GM12878 (cell line): ENCODE measurements at regions not wholly inside any gene's neighbourhood (a gene's known extent, or its start where the extent isn't known, plus 50 kb on each side); places are given as distances from the start of the nearest gene placed in this dataset.

Experiments used
- ATAC-seq: fragments of 200-7000 bp; cut with Tn5 transposase; 3 replicates; pipeline ENCODE4 v1.9.1; 2020; ENCODE audit warnings: mild to moderate bottlenecking, moderate library complexity
- BruUV-seq: library from RNA; stranded (reverse); fragments of 400-500 nt; replicated peaks from 2 replicates; lab custom pipeline; 2021; lab: Mats Ljungman, UMichigan
- CTCF ChIA-PET: fragments of 300-600 bp; sonication (Branson Sonifier 250); formaldehyde crosslinking; extraction: SDS; loops from one replicate; lab custom pipeline; 2021; ENCODE audit warnings: inconsistent platforms; lab: Yijun Ruan, JAX
- POLR2A ChIA-PET: fragments of 350-600 bp; formaldehyde crosslinking; extraction: SDS; loops from one replicate; lab custom pipeline; 2021; ENCODE audit warnings: inconsistent platforms; lab: Charles Lee
- RAD21 ChIA-PET: fragments of 300-600 bp; sonication (Branson Sonifier 250); formaldehyde crosslinking; loops from one replicate; lab custom pipeline; 2023; ENCODE audit warnings: antibody characterized with exemption; ENCODE audit not compliant: unreplicated experiment; lab: Charles Lee
- SMC1A ChIA-PET: fragments of 300-600 bp; sonication (Branson Sonifier 250); formaldehyde crosslinking; loops from one replicate; lab custom pipeline; 2023; ENCODE audit not compliant: unreplicated experiment, uncharacterized antibody; lab: Charles Lee
- DNase-seq: peaks from one replicate; pipeline ENCODE4 v3.0.0-alpha.2; 2011; ENCODE audit warnings: low read depth, low spot score
- FAIRE-seq: peaks from 3 replicates; lab custom pipeline; 2011; peaks lifted over from hg19 to GRCh38; lab: Jason Lieb, UNC
- H2AFZ ChIP-seq: 2 replicates; pipeline ENCODE4 v1.6.0; 2011; ENCODE audit warnings: low read depth, low read length, control low read depth; ENCODE audit not compliant: control insufficient read depth
- H3K27ac ChIP-seq: 2 replicates; pipeline ENCODE4 v1.5.1; 2011; ENCODE audit warnings: control low read depth; ENCODE audit not compliant: control insufficient read depth, insufficient read depth
- H3K27me3 ChIP-seq, 2 experiments: replicated peaks in 1 of 2; 2 replicates each; pipeline versions ENCODE4 v1.6.0 to v1.6.1; 2011; ENCODE audit warnings: low read length in 1 of 2; ENCODE audit not compliant: control insufficient read depth in 2 of 2, insufficient read depth in 2 of 2
- H3K36me3 ChIP-seq, 2 experiments: 2 replicates each; pipeline ENCODE4 v1.5.1; 2011; ENCODE audit warnings: low read length in 1 of 2; ENCODE audit not compliant: control insufficient read depth in 2 of 2, insufficient read depth in 2 of 2
- H3K4me1 ChIP-seq: 2 replicates; pipeline ENCODE4 v1.6.1; 2011; ENCODE audit warnings: mild to moderate bottlenecking, low read length, moderate library complexity, mixed read lengths; ENCODE audit not compliant: control insufficient read depth, insufficient read depth
- H3K4me2 ChIP-seq: 2 replicates; pipeline ENCODE4 v1.6.0; 2011; ENCODE audit warnings: control low read depth; ENCODE audit not compliant: control insufficient read depth, insufficient read depth
- H3K4me3 ChIP-seq: fragments of 200-600 bp; sonication (generic); 2 replicates; pipeline ENCODE4 v1.5.1; 2016
- H3K79me2 ChIP-seq: 2 replicates; pipeline ENCODE4 v1.6.0; 2011; ENCODE audit warnings: low read length; ENCODE audit not compliant: control insufficient read depth, insufficient read depth
- H3K9ac ChIP-seq: 2 replicates; pipeline ENCODE4 v1.8.0; 2011; ENCODE audit warnings: low read length, control low read depth, mixed read lengths; ENCODE audit not compliant: control insufficient read depth, insufficient read depth
- H3K9me3 ChIP-seq: replicated peaks from 3 replicates; pipeline ENCODE4 v1.5.1; 2011; ENCODE audit warnings: mild to moderate bottlenecking, low read length; ENCODE audit not compliant: control insufficient read depth, insufficient read depth
- H4K20me1 ChIP-seq: 2 replicates; pipeline ENCODE4 v1.6.0; 2011; ENCODE audit not compliant: control insufficient read depth, insufficient read depth
- CREM ChIP-seq: IDR thresholded peaks from 2 replicates; pipeline ENCODE4 v1.6.1; 2014; ENCODE audit warnings: antibody characterized with exemption, low read depth
- DPF2 ChIP-seq: fragments of 450-650 bp; IDR thresholded peaks from 2 replicates; pipeline ENCODE4 v1.6.1; 2017; ENCODE audit warnings: mild to moderate bottlenecking
- MXI1 ChIP-seq: fragments of 150-350 bp; IDR thresholded peaks from 2 replicates; pipeline ENCODE4 v1.6.1; 2011; ENCODE audit warnings: low read depth, mild to moderate bottlenecking, inconsistent platforms, low read length, improper control_type of control experiment
- SREBF2 ChIP-seq: IDR thresholded peaks from 2 replicates; pipeline ENCODE4 v1.6.1; 2012; ENCODE audit warnings: mild to moderate bottlenecking, low read length
- TCF3 ChIP-seq: IDR thresholded peaks from 2 replicates; pipeline ENCODE4 v1.6.1; 2012; ENCODE audit warnings: low read depth, mild to moderate bottlenecking, low read length, borderline replicate concordance; ENCODE audit not compliant: insufficient read depth
- WGBS: methylation state at CpG from one replicate; pipeline ENCODE4 v1.1.6; 2016; ENCODE audit warnings: low lambda C conversion rate; ENCODE audit not compliant: insufficient replicate concordance, insufficient coverage; ENCODE audit errors: missing lambda C conversion rate; 5-methylcytosine and 5-hydroxymethylcytosine counted together
- in situ Hi-C: fragments of 300-500 bp; cut with MboI; formaldehyde crosslinking; loops from 9 replicates; pipeline ENCODE4 v1.14.3; 2018; ENCODE audit warnings: mixed read lengths
- intact Hi-C: fragments of 100-400 bp; cut with micrococcal nuclease; formaldehyde crosslinking; loops from one replicate; pipeline ENCODE4 v1.14.2; 2022; ENCODE audit not compliant: unreplicated experiment
- TF ChIP-seq, protein P1 (sequence below): fragments of 450-650 bp; IDR thresholded peaks from 2 replicates; pipeline ENCODE4 v1.6.1; 2018; ENCODE audit warnings: mild to moderate bottlenecking, low read depth, moderate library complexity; ENCODE audit not compliant: partially characterized antibody

DNA sequence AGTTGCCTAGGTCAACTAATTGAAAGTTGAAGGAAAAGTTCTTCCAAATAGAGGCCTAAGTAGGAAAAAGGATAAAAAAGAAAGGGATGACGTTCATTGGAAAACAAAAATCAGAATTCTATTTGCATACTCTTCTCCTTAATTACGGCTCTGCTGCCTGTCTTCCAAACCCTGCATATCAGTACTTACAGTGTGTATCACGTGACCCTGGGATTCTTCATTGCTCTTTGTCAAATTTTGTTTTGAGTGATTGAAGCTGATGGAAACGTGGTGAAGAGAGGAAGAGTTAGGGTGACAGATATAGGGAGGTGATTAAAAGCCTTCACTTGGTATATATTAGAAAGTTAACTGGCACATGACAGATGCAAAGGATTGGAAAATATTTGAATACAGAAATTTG, 97.9 kb downstream of the ZNF92 start:
- no peaks in the 10 kb centered on the region for H3K79me2 ChIP-seq
- ChIA-PET RAD21 (no interaction called here), POLR2A (no interaction called here), SMC1A (no interaction called here), CTCF (no interaction called here)
- intact Hi-C loops = no loop called here
- ATAC-seq (no peak), FAIRE-seq (no peak), DNase-seq (no peak)
- TF ChIP-seq SREBF2 (no peak), CREM (no peak), DPF2 (no peak), MXI1 (no peak), TCF3 (no peak)
- TF ChIP-seq, protein P1, sequence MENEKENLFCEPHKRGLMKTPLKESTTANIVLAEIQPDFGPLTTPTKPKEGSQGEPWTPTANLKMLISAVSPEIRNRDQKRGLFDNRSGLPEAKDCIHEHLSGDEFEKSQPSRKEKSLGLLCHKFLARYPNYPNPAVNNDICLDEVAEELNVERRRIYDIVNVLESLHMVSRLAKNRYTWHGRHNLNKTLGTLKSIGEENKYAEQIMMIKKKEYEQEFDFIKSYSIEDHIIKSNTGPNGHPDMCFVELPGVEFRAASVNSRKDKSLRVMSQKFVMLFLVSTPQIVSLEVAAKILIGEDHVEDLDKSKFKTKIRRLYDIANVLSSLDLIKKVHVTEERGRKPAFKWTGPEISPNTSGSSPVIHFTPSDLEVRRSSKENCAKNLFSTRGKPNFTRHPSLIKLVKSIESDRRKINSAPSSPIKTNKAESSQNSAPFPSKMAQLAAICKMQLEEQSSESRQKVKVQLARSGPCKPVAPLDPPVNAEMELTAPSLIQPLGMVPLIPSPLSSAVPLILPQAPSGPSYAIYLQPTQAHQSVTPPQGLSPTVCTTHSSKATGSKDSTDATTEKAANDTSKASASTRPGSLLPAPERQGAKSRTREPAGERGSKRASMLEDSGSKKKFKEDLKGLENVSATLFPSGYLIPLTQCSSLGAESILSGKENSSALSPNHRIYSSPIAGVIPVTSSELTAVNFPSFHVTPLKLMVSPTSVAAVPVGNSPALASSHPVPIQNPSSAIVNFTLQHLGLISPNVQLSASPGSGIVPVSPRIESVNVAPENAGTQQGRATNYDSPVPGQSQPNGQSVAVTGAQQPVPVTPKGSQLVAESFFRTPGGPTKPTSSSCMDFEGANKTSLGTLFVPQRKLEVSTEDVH = no peak
- no peak overlapping the region for H2AFZ ChIP-seq
- H3K4me3 ChIP-seq = no peak overlapping the region
- no TSS peak for BruUV-seq
- H3K27me3 ChIP-seq = no peaks in the 10 kb centered on the region
- no peaks in the 10 kb centered on the region for H3K36me3 ChIP-seq
- H3K4me2 ChIP-seq = no peak overlapping the region
- H3K9me3 ChIP-seq = peaks cover 2% of the 10 kb centered on the region; the same call in 1 of the 3 replicates
- no peak overlapping the region for H3K9ac ChIP-seq
- no peaks in the 10 kb centered on the region for H4K20me1 ChIP-seq
- in situ Hi-C loops = no loop called here
- 43% methylated on average over 4 of the region's 4 CpGs for WGBS
- H3K4me1 ChIP-seq = peaks cover 7% of the 10 kb centered on the region
- H3K27ac ChIP-seq = no peak overlapping the region
